ENCODE measurements at regions not wholly inside any gene's neighbourhood (a gene's known extent, or its start where the extent isn't known, plus 50 kb on each side); places are given as distances from the start of the nearest gene placed in this dataset.
A peak's percentile ranks its signal among the peaks of the same experiment; 100 is the strongest.
"Not testable (repeated sequence)": the region's sequence is repeated elsewhere in the genome, so short reads cannot be mapped to it uniquely, and the experiment has no call there.

DNA sequence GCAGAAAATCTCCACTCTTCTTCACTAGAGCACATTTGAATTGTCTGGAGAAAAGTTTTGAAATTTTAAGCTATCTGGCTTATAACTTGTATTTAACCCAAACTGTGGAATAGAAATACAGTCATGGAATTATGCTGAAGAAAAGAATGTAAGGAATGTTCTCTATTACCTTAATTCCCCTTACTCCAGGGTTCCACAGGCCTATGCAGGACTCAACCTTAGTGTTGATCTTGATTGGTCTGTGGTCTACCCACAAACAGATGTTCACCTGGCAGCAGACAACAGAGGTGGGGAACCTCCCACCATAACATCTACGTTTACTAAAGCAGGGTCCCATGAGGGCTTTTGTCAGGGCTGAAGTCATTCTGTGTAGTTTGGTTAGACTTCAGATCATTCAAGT is 189.3 kb upstream of the GPRIN3 start:
- DNase-seq (ENCODE audit: low read depth), result no peak

DNA sequence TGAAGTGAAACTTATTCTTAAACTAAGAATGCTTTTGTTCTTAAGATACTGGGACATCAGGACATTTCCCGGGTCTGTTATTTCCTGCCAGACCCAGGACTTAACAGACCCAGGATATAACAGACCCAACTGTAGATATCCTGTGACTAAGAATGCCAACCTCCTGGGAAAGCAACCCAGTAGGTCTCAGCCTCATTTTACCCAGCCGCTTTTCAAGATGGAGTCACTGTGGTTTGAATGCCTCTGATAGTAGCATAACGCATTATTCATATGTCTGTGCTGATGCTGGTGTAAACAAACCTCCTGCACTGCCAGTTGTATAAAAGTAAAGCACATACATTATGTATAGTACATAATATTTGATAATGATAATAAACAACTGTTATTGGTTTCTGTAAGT is 185.8 kb upstream of the GPRIN3 start:
- DNase-seq (ENCODE audit: low read depth), result no peak

DNA sequence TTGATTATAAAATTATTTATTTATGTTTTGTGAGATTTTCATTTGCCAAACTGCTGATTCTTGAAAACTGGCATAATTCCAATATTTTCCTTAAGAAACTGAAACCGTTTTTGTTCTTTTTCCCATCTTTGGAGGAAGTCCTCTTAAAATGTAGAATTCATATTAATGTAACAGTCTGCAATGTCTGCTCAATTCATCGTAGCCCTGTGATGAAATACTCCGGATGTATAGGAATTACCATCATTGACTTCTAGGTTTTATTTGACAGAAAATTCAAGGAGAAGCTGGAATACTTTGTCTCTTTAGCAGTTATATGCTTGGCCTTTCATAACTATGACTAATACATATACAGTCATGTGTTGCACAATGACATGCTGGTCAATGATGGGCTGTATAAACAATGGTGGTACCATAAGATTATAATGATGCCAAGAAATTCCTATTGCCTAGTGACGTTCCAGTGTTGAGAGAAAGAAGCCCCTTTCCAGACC is 185.0 kb upstream of the GPRIN3 start:
- no peak for DNase-seq (ENCODE audit: low read depth)

DNA sequence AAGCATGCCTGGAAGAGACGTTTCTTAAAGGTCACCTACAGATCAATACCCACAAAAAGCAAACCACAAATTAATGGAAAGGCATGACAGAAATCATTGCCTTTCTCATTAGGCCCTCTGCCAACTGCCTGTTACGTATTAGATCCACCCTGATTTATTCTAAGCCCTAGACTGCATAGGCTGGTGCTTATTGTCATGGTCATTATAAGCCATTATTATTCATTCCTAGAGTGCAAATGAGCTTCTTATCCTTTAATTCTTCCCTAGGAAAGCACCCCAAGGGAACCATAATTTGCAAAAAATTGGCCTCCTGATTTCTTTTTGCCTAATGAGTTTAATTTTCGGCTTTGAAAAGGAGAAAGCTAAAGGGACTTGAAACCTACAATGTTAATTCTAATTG is 184.2 kb upstream of the GPRIN3 start:
- DNase-seq (ENCODE audit: low read depth), result no peak

DNA sequence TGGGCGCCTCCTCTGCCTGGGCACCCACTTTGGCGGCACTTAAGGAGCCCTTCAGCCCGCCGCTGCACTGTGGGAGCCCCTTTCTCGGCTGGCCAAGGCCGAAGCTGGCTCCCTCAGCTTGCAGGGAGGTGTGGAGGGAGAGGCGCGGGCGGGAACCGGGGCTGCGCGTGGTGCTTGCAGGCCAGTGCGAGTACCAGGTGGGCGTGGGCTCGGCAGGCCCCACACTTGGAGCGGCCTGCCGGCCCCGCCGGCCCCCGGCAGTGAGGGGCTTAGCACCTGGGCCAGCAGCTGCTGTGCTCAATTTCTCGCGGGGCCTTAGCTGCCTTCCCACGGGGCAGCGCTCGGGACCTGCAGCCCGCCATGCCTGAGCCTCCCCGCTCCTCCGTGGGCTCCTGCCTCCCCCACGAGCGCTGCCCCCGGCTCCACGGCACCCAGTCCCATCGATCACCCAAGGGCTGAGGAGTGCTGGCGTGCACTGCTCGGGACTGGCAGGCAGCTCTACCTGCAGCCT is 182.4 kb upstream of the GPRIN3 start:
- DNase-seq (ENCODE audit: low read depth), result not testable (repeated sequence)

DNA sequence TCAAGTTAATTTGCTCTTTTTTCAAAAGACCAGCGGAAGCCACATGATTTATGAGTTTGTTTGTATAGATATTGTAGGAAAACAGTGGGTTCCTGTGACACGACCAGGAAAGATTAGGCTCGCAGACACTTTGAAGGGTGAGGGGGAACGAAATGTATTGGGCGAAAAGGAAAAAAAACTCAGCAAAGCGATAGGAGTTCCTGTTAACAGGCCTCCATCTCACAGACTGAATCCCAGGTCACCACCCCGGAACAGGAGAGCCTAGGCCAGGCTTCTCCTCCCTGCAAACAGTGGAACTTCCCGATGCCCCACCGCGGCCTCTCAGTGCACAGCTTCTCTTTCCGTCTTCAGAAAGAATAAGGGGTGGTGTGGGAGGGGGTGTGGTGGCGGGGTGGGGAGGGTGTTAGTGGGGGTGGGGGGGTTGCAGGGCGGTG is 181.8 kb upstream of the GPRIN3 start:
- DNase-seq (ENCODE audit: low read depth), result no peak

DNA sequence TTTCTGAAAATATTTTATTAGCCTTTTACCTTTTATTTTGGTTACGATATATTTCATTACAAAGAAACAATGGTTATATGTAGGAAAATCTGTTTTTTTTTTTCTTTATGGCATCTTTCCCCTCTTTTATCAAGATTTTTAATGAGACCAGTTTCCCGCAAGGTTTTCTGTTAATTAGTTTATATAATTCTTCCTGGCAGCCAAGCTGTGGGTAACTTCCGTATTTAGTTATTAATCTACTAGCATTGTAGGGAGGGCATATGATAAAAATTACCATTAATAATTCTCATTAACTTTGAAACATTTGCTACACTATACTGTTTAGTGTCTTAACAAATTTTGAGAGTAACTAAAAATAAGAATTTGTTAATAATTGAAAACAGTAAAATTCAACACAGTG is 181.1 kb upstream of the GPRIN3 start:
- no peak for DNase-seq (ENCODE audit: low read depth)

DNA sequence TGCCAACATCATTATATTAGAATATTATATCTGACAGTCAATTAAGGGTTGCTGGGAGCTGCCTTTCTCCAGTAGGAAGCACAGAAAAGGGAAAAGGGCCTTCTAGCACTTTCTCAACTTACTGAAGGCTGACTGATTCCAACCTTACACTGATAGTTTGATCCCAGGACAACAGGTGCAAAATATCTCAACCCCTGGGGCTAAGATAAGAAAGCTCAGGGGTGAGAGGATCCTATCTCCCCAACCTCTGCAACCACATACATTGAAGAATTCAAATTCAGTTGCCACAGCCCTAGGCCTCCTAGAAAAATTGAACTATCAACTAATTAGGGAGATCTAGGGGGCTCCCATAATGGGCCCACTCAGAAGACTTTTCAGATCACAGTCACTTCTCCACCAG is 179.1 kb upstream of the GPRIN3 start:
- DNase-seq (ENCODE audit: low read depth), result no peak

DNA sequence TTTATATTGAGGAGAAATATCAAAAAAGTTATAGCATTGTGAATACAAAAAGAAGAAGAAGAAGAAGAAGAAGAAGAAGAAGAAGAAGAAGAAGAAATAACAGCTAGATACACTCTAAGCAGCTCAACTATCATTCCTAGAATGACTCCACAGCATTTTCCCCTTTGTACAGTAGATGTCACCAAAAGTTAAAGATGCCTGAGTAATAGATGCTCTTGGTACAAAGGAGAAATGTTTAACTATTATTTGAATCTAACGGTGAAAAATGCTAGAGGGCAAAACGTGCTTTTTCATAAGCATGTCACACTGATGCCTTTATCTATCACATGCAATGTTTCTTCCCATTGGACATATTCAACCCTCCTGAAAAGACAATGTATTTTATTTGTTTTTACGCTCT is 178.4 kb upstream of the GPRIN3 start:
- no peak for DNase-seq (ENCODE audit: low read depth)

DNA sequence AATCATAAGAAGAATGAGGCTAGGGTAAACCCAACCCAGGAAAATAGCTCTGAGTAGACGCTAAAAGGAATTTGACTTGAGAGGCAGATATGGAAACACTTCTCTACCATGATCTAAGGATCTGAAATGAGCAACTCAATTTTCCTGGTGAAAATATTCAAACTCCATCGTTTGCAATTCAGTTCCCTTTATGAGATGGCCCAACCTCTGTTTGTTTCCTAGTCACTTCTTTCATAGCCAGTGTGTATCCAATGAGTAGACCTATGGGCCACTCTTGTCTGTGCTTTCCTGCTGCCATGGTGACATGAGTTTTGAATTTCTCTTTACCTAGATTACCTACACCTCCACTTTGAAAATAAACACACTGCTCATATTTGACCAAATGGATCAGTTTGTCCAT is 176.2 kb upstream of the GPRIN3 start:
- no peak for DNase-seq (ENCODE audit: low read depth)

DNA sequence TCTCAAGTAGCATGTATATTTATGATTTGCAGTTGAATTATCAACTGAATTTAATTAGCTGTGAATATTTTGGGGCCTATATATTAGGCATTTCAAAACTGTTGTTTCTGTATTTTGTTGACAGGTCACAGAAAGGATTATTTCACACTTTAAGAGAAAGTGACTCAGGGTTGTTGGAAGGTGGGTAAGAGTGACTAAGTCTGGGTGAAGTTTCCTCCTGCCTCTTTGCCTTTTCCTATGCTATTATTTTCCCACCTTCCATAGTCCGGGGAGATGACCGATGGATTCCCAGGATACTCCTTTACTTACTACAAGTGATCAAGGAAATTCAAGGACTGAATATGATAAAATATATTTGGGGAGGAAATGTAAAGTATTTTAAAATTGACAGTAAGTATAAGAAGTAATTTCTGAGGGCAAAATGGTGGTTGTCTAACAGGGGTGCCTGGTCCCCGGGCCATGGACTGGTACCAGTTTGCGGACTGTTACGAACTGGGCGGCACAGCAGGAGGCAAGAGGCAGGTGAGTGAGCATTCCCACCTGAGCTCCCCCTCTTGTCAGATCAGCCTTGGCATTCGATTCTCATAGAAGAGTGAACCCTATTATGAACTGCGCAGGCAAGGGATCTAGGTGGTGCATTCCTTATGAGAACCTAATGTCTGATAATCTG is 175.5 kb upstream of the GPRIN3 start:
- no peak for DNase-seq (ENCODE audit: low read depth)

DNA sequence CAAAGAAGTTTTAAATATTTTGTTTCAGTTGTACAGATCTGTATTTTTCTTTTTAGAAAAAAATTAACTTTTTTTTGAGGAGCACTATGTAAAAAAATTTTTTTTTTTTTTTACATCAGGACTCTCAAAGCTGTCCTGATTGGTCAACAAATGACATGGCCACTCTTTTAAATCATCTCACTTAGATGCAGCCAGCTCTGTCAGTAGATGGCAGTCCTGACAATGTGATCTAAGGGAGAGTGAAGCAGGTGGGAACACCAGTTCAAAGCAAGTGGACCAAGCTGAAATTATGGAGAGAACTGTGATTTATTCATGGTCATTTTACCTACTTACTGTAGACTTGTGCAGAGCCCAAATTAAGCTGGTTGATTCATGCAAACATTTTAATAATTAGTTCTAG is 174.7 kb upstream of the GPRIN3 start:
- DNase-seq (ENCODE audit: low read depth), result no peak

DNA sequence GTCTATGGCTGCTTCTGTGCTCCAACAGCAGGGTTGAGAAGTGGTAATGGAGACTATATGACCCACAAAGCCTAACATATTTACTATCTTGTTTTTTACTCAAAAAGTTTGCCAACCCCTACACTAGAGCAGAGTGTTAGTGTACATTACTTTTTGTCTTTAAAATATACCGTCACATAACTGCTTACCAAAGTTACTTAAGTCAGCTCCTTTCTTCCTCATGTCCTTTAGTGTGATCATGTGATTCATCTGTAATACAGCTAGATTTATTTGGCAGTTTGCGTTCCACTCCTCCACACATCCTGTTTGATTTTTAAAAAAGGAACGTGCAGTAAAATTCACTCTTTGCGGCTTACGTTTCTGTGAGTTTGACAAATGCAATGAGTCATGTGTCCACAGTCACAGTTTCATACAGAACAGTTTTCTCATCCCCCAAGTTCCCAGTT is 162.4 kb upstream of the GPRIN3 start:
- DNase-seq (ENCODE audit: low read depth), result peak; percentile 88

DNA sequence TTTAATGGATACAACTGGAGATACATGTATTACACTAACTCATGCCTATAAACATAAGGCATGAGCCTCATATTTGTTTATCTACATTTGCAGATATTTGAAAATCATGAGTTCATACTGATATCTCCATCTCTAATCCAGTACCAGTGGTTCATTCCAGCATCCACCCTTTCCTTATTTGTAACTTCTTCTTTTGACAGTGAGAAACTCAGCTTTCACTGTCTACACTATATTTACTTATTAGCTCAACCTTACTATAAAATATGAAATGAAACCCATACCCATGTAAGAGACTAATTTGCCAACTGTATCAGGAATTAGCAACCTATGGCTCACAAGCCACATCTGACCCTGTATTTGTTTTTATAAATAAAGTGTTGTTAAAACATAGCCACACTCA is 161.9 kb upstream of the GPRIN3 start:
- no peak for DNase-seq (ENCODE audit: low read depth)

DNA sequence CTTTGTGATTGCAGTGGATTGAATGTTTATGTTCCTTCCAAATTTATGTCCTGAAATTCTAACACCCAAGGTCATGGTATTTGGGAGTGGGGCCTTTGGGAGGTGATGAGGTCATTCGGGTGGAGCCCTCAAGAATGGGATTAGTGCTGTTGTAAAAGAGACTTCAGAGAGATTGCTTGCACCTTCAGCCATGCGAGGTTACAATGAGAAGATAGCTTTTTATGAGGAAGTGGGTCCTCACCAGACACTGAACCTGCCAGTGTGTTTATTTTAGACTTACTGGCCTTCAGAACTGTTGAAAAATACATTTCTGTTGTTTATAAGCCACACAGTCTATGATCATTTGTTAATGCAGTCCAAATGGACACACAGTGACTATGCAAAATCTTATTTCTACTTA is 161.0 kb upstream of the GPRIN3 start:
- no peak for DNase-seq (ENCODE audit: low read depth)

DNA sequence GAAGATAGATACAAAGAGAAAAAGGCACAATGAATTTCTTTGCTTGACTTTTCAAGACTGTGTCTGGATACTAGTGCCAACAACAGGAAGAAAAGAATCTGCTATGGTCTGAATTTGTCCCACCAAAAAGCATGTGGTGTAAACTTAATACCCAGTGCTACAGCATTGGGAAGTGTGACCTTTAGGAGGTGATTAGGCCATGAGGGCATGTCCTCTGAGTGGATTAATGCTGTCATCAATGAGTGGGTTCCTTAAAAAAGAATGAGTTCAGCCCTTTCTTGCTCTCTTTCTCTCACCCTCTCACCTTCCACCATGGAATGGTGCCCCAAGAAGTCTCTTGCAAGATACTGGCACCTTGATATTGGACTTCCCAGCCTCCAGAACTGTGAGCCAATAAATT is 155.7 kb upstream of the GPRIN3 start:
- no peak for DNase-seq (ENCODE audit: low read depth)

DNA sequence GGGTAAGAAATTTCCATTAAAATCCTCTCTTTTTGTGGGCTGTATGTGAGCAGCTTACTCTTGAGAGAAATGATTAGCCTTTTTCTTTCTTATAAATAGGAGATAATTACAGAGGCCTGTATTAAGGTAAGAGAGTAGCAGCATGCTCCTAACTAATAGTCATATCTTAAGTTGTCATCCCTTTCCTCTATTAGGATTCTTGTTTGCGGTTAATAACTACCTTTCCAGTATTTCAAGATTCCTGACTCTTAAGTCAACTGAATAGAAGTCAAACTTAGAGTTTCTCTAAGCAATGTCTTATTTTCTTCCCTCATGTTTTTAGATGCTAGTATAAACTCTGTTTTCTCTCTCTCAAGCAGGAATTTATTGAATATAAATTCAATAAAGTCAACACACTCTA is 139.9 kb upstream of the GPRIN3 start:
- DNase-seq (ENCODE audit: low read depth), result no peak

DNA sequence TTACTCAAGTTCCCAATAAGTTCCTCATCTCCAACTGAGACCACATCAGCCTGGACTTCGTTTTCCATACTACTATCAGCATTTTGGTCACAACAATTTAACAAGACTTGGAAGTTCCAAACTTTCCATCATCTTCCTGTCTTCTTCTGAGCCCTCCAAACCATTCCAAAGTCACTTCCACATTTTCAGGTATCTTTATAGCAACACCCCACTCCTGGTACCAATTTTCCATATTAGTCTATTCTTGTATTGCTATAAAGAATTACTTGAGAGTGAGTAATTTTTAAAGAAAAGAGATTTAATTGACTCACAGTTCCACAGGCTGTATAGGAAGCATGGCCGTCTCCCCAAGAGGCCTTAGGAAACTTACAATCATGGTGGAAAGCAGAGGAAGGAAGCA is 138.6 kb upstream of the GPRIN3 start:
- DNase-seq (ENCODE audit: low read depth), result no peak

DNA sequence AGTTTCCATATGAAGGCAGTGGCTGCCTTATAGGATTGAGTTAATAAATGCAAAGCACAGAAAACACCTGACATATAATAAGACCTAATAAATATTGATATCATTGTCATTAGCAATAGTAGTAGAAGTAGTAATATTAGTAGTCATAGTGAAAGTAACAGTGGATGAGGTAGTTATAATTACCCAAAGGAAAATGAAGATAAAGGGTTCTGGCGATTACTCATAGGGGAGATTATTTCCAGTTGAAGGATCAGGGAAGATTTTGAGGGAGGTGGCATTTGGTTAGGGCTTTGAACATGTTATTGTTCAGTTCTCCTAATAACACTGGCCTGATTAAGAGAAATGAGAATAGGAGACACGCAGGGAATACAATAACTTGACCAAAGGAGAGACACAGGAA is 131.9 kb upstream of the GPRIN3 start:
- DNase-seq (ENCODE audit: low read depth), result no peak

DNA sequence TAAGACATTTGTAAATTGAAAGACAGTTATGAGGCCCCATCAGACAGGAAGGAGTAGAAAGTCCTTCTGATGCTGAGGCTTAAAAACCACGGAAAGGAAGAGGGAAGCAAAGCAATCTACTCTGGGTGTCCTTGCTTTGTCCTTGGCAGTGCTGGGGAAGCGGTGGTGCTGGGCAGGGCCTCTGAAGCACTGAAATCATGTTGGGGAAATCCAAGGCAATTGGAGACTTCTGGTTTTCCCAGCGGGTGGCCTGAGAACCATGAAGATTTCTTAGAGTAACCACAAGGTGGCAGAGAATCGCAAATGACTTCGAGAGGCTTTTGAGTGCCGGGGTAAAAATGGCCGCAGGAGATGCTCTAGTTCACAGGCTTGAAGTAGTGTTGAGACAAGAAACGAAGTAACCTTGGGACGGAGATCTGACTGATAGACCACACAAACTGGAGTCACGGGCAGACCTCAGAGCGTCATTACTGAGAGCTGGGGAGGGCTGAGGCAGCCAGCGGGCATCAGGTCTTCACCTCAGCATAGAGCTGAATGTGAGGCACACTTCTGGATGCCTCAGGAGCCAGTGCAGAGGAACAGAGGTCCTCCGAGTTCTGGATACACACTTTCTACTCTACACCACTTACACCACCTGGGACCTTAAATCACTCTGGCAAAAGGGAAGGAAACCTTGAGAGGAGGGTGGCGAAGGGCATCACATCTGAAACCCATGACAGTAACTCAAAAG is 130.7 kb upstream of the GPRIN3 start:
- no peak for DNase-seq (ENCODE audit: low read depth)

DNA sequence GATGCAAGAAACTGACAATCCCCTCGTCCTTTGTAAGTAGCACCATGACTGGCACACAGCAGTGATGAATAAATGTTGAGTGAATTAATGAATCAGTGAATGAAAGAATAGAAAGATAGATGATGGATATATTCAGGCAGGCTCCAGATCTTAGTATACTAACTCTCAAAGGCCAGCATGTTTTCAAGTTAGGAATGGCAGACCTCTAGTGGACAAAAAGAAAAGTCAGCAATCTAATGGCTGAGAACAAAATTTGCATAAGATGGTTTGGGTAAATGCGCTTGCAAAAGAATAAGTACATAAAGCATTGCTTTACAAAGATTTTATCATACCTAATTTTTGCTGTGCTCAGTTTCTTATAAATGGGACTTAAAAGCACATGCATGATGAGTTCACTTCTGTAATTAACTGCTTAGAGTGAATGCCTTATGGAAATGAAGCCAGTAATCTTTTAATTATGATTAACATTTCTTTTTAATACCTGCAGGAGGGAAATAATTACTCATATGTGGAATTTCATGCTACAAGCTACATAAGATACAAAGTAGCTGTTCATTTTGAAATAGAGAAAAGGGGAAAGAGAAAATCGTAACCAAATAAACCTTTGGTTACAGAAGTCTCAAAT is 126.9 kb upstream of the GPRIN3 start:
- DNase-seq (ENCODE audit: low read depth), result no peak

DNA sequence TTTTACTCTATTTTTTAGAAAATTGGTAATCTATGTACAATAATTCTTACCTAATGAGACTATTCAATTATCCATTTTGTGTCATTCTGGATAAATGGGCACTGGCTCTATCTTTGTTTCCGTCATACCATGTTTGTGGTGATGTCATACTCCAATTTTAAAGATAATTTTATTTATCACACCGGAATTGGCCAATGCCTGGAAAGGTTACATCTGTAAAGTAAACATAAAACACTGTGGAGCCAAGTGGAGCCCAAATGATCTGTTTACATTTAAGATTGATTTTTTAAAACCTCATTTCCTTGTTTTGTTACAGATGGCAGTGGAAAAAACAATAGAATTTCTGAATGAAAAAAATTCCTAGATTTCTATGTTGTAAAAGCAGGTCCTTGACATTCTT is 120.2 kb upstream of the GPRIN3 start:
- no peak for DNase-seq (ENCODE audit: low read depth)

DNA sequence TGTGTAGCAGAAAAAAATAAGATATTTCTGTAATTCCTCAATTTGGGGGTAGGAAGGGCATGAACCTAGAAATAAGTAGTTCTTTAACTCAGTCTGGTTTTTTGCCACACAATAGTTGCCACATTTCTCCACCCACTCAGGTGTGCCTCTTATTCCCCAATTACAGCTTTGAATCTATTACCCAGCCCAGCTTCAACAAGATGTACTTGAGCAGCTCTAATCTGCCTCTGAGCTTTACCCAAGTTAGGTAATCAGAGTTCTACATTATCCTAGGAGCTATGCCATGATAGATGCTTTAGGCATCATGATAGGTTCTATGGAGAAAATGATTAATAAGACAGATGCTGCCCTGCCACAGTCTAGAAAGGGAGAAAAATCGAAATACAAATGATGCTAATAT is 117.4 kb upstream of the GPRIN3 start:
- DNase-seq (ENCODE audit: low read depth), result no peak

Measured in non-pigmented ciliary epithelial cell (primary cell).